H1 (cell line): ENCODE measurements at regions not wholly inside any gene's neighbourhood (a gene's known extent, or its start where the extent isn't known, plus 50 kb on each side); places are given as distances from the start of the nearest gene placed in this dataset.

ENCODE experiments used
- CTCF ChIA-PET: fragments of 300-600 bp; sonication (Branson Sonifier 250); formaldehyde crosslinking; loops from one replicate; lab custom pipeline; 2021; ENCODE audit not compliant: partially characterized antibody; lab: Charles Lee
- POLR2A ChIA-PET: fragments of 300-600 bp; sonication (Branson Sonifier 250); formaldehyde crosslinking; loops from one replicate; lab custom pipeline; 2021; ENCODE audit warnings: inconsistent platforms; ENCODE audit not compliant: partially characterized antibody; lab: Charles Lee
- DNase-seq, 2 experiments: peaks; one replicate each; pipeline versions ENCODE4 v3.0.0 to v3.0.0-alpha.2; 2010 to 2022; ENCODE audit warnings: low spot score in 2 of 2, low read depth in 1 of 2, mixed read lengths in 1 of 2
- FAIRE-seq: peaks from 2 replicates; lab custom pipeline; 2011; peaks lifted over from hg19 to GRCh38; lab: Jason Lieb, UNC
- H2AFZ ChIP-seq: 2 replicates; pipeline ENCODE4 v1.8.1; 2012; ENCODE audit warnings: low read length, inconsistent platforms
- H2AK5ac ChIP-seq: 2 replicates; pipeline ENCODE4 v1.6.1; 2013; ENCODE audit warnings: low read depth, low read length
- H2BK120ac ChIP-seq: replicated peaks from 2 replicates; pipeline ENCODE3; 2013; ENCODE audit warnings: low read depth, low read length, inconsistent platforms
- H2BK12ac ChIP-seq: 2 replicates; pipeline ENCODE4 v1.6.1; 2013; ENCODE audit warnings: low read depth, low read length
- H2BK15ac ChIP-seq: 2 replicates; pipeline ENCODE4 v1.6.1; 2013; ENCODE audit warnings: low read length
- H2BK20ac ChIP-seq: 2 replicates; pipeline ENCODE4 v1.6.1; 2013; ENCODE audit warnings: low read length
- H2BK5ac ChIP-seq: 2 replicates; pipeline ENCODE4 v1.6.1; 2013; ENCODE audit warnings: low read depth, low read length
- H3K14ac ChIP-seq: 2 replicates; pipeline ENCODE4 v1.6.1; 2013; ENCODE audit warnings: inconsistent platforms; ENCODE audit not compliant: insufficient read length
- H3K18ac ChIP-seq: 2 replicates; pipeline ENCODE4 v1.6.1; 2013; ENCODE audit warnings: low read length; ENCODE audit errors: extremely low read depth
- H3K23ac ChIP-seq: 2 replicates; pipeline ENCODE4 v1.6.1; 2013; ENCODE audit warnings: inconsistent platforms; ENCODE audit not compliant: insufficient read length
- H3K23me2 ChIP-seq: 2 replicates; pipeline ENCODE4 v1.6.1; 2013; ENCODE audit warnings: low read depth, low read length
- H3K27ac ChIP-seq: 2 replicates; pipeline ENCODE4 v1.6.1; 2011; ENCODE audit warnings: low read depth, low read length, inconsistent platforms
- H3K27me3 ChIP-seq, 4 experiments: replicated peaks in 1 of 4; 1 replicate in 1 of 4; 2 replicates in 3 of 4; pipeline versions ENCODE4 v1.6.1 to v1.8.1; 2011 to 2013; ENCODE audit warnings: low read length in 3 of 4, mild to moderate bottlenecking in 3 of 4, inconsistent platforms in 2 of 4, mixed read lengths in 2 of 4, moderate library complexity in 1 of 4; ENCODE audit not compliant: control insufficient read depth in 3 of 4, insufficient read depth in 3 of 4; ENCODE audit errors: extremely low read depth in 1 of 4
- H3K36me3 ChIP-seq, 4 experiments: 2 replicates each; pipeline versions ENCODE4 v1.6.1 to v1.8.1; 2011 to 2013; ENCODE audit warnings: mild to moderate bottlenecking in 4 of 4, low read length in 3 of 4, moderate library complexity in 2 of 4, control low read depth in 1 of 4, inconsistent platforms in 1 of 4; ENCODE audit not compliant: insufficient read depth in 4 of 4, control insufficient read depth in 2 of 4
- H3K4ac ChIP-seq: replicated peaks from 2 replicates; pipeline ENCODE3; 2013; ENCODE audit warnings: low read length, low read depth, mixed read lengths, inconsistent platforms; ENCODE audit not compliant: insufficient read length
- H3K4me1 ChIP-seq, 4 experiments: replicated peaks in 1 of 4; 1 replicate in 1 of 4; 2 replicates in 3 of 4; pipeline versions ENCODE4 v1.6.1 to v1.8.1; 2011 to 2013; ENCODE audit warnings: low read length in 3 of 4, inconsistent platforms in 2 of 4, mixed read lengths in 1 of 4; ENCODE audit not compliant: insufficient read depth in 4 of 4, control insufficient read depth in 3 of 4
- H3K4me2 ChIP-seq, 2 experiments: 2 replicates each; pipeline versions ENCODE4 v1.6.1 to v1.8.1; 2011 to 2013; ENCODE audit warnings: low read depth in 2 of 2, low read length in 2 of 2, control low read depth in 1 of 2, inconsistent platforms in 1 of 2, mild to moderate bottlenecking in 1 of 2; ENCODE audit not compliant: insufficient read depth in 1 of 2
- H3K4me3 ChIP-seq, 4 experiments: fragments of 200-600, 300-600 bp in 1 of 4; sonication (generic), shearing (Covaris generic), sonication (Bioruptor Twin) in 1 of 4; 2 replicates each; pipeline versions ENCODE4 v1.5.1 to v1.8.1; 2011 to 2016; ENCODE audit warnings: low read length in 4 of 4, low read depth in 3 of 4, control low read depth in 2 of 4, inconsistent platforms in 2 of 4, mild to moderate bottlenecking in 2 of 4, mixed read lengths in 1 of 4, moderate library complexity in 1 of 4; ENCODE audit not compliant: insufficient read depth in 2 of 4; ENCODE audit errors: extremely low read depth in 1 of 4
- H3K56ac ChIP-seq: replicated peaks from 2 replicates; pipeline ENCODE3; 2013; ENCODE audit warnings: low read depth, mild to moderate bottlenecking, mixed read lengths, low read length, inconsistent platforms; ENCODE audit not compliant: insufficient read length
- H3K79me1 ChIP-seq: 2 replicates; pipeline ENCODE4 v1.6.1; 2013; ENCODE audit warnings: low read depth, low read length, control low read depth
- H3K79me2 ChIP-seq, 2 experiments: 2 replicates each; pipeline versions ENCODE4 v1.6.1 to v1.8.1; 2012 to 2013; ENCODE audit warnings: low read length in 2 of 2, mild to moderate bottlenecking in 2 of 2, inconsistent platforms in 1 of 2; ENCODE audit not compliant: insufficient read depth in 2 of 2, control insufficient read depth in 1 of 2
- H3K9ac ChIP-seq, 4 experiments: replicated peaks in 1 of 4; 1 replicate in 1 of 4; 2 replicates in 3 of 4; pipeline versions ENCODE4 v1.6.1 to v1.8.1; 2011 to 2013; ENCODE audit warnings: low read depth in 3 of 4, low read length in 3 of 4, control low read depth in 2 of 4, mild to moderate bottlenecking in 2 of 4, moderate library complexity in 2 of 4, inconsistent platforms in 1 of 4; ENCODE audit errors: extremely low read depth in 1 of 4
- H3K9me3 ChIP-seq, 2 experiments: 2 replicates each; pipeline versions ENCODE4 v1.6.1 to v1.8.1; 2012 to 2013; ENCODE audit warnings: mild to moderate bottlenecking in 2 of 2, moderate library complexity in 2 of 2, control low read depth in 1 of 2, inconsistent platforms in 1 of 2, low read depth in 1 of 2, low read length in 1 of 2, mixed read lengths in 1 of 2; ENCODE audit not compliant: insufficient read depth in 2 of 2
- H4K20me1 ChIP-seq, 2 experiments: replicated peaks in 1 of 2; 2 replicates each; pipeline versions ENCODE3 to v1.8.1; 2011 to 2013; ENCODE audit warnings: inconsistent platforms in 2 of 2, low read length in 2 of 2, mild to moderate bottlenecking in 1 of 2; ENCODE audit not compliant: insufficient read depth in 2 of 2, control insufficient read depth in 1 of 2
- H4K5ac ChIP-seq: 2 replicates; pipeline ENCODE4 v1.6.1; 2013; ENCODE audit warnings: low read length, low read depth, mixed read lengths, inconsistent platforms; ENCODE audit not compliant: insufficient read length
- H4K8ac ChIP-seq: 2 replicates; pipeline ENCODE4 v1.8.0; 2013; ENCODE audit warnings: mild to moderate bottlenecking, moderate library complexity, low read length, inconsistent platforms; ENCODE audit not compliant: insufficient read depth; ENCODE audit errors: extremely low read depth
- H4K91ac ChIP-seq: replicated peaks from 2 replicates; pipeline ENCODE3; 2013; ENCODE audit warnings: low read length, mixed read lengths, inconsistent platforms; ENCODE audit not compliant: insufficient read length
- E2F6 ChIP-seq: IDR thresholded peaks from 2 replicates; pipeline ENCODE4 v1.6.1; 2012; ENCODE audit warnings: inconsistent platforms
- KDM4A ChIP-seq: IDR thresholded peaks from one replicate; pipeline ENCODE4 v1.7.1; 2012; ENCODE audit warnings: low read depth, mild to moderate bottlenecking, moderate library complexity, low read length, inconsistent platforms; ENCODE audit not compliant: severe bottlenecking
- NANOG ChIP-seq: IDR thresholded peaks from 2 replicates; pipeline ENCODE4 v1.6.1; 2011; ENCODE audit warnings: low read length, low read depth, mild to moderate bottlenecking, inconsistent platforms; ENCODE audit not compliant: insufficient read depth, poor library complexity, severe bottlenecking
- WGBS, 2 experiments: shearing (Covaris generic) in 1 of 2; methylation state at CpG; one replicate each; pipeline versions ENCODE4 v1.1.6 to v1.1.7; 2013 to 2015; ENCODE audit warnings: low lambda C conversion rate in 2 of 2, mixed read lengths in 2 of 2, inconsistent platforms in 1 of 2, low coverage in 1 of 2, missing lambda C conversion rate in 1 of 2; ENCODE audit not compliant: insufficient replicate concordance in 2 of 2, insufficient coverage in 1 of 2, insufficient read length in 1 of 2; ENCODE audit errors: extremely low coverage in 1 of 2, missing lambda C conversion rate in 1 of 2; 5-methylcytosine and 5-hydroxymethylcytosine counted together

GRCh38 chrX:10041383-10041782, 74.2 kb downstream of the CLDN34 start:
- Histone ChIP-seq H2BK120ac (no peak overlapping the region), H3K23ac (no peak overlapping the region), H2BK5ac (peak overlapping the region; percentile 81; the same call in 1 of the 2 replicates), H3K4me3 (peak overlapping the region in 1 of 4 experiments; percentile 37; a peak in 1 of 8 replicates), H3K36me3 (no peaks in the 10 kb centered on the region), H4K8ac (no peak overlapping the region), H3K56ac (no peak overlapping the region), H2BK15ac (0 out of 2 replicates have a peak overlapping the region, but pooled peaks have one; percentile 10), H3K4ac (no peak overlapping the region), H3K79me1 (no peaks in the 10 kb centered on the region), H3K4me1 (peaks cover 0 to 12% (median 5%) of the 10 kb centered on the region in 4 experiments; a peak in 3 of 7 replicates), H4K91ac (peak overlapping the region; percentile 22), H2BK20ac (0 out of 2 replicates have a peak overlapping the region, but pooled peaks have one; percentile 2), H3K14ac (no peak overlapping the region), H3K79me2 (peaks cover 0 to 34% of the 10 kb centered on the region in 2 experiments; a peak in 2 of 4 replicates), H2BK12ac (0 out of 2 replicates have a peak overlapping the region, but pooled peaks have one; percentile 10), H3K4me2 (peak overlapping the region; percentile 52 to 59), H3K27ac (peak overlapping the region; percentile 55; the same call in 1 of the 2 replicates), H3K23me2 (no peaks in the 10 kb centered on the region), H3K18ac (peak overlapping the region; percentile 40; the same call in 1 of the 2 replicates), H2AFZ (no peak overlapping the region), H4K20me1 (peaks cover 0 to 1% of the 10 kb centered on the region in 2 experiments), H3K9me3 (no peaks in the 10 kb centered on the region), H2AK5ac (no peak overlapping the region), H3K9ac (no peak overlapping the region), H3K27me3 (no peaks in the 10 kb centered on the region), H4K5ac (no peak overlapping the region)
- FAIRE-seq (peak; percentile 45), DNase-seq (peak in 1 of 2 experiments; percentile 38)
- ChIA-PET POLR2A (interaction anchor here (1.5 to 2.9 kb wide), 4 partner anchors 10 to 25 kb away, joined by 3 to 12 read pairs (median 8); no protein-coding TSS in a partner anchor), CTCF (interaction anchor here (1.1 to 1.4 kb wide), 3 partner anchors 11 to 42 kb away, joined by 3 to 5 read pairs (median 4); no protein-coding TSS in a partner anchor)
- 7% methylated on average over 3 of the region's 4 CpGs; no CpG with 5 or more reads in 1 of the 2 experiments for WGBS, 2 experiments
- TF ChIP-seq NANOG = peak; percentile 28
- TF ChIP-seq E2F6 = no peak
- TF ChIP-seq KDM4A = no peak
